Tibial nerve (tissue), 4 donors: ENCODE measurements at regions not wholly inside any gene's neighbourhood (a gene's known extent, or its start where the extent isn't known, plus 50 kb on each side); places are given as distances from the start of the nearest gene placed in this dataset.
"Not testable (repeated sequence)": the region's sequence is repeated elsewhere in the genome, so short reads cannot be mapped to it uniquely, and the experiment has no call there.

ENCODE experiments used
- DNase-seq, 2 donors: peaks; one replicate each; pipeline ENCODE4 v3.0.0-alpha.2; 2019; ENCODE audit warnings: low spot score in 2 of 2
- H3K27ac ChIP-seq, 4 donors: fragments of 200-600 bp; sonication (generic) in 3 of 4; one replicate each; pipeline ENCODE4 v1.5.1; 2017 to 2019; ENCODE audit warnings: mild to moderate bottlenecking in 1 of 4
- H3K27me3 ChIP-seq, 2 donors: fragments of 200-600 bp; sonication (generic) in 1 of 2; one replicate each; pipeline versions ENCODE4 v1.5.1 to v1.6.0; 2017 to 2019
- H3K36me3 ChIP-seq, 3 donors: fragments of 200-600 bp; sonication (generic); one replicate each; pipeline ENCODE4 v1.5.1; 2018 to 2019
- H3K4me1 ChIP-seq, 4 donors: fragments of 200-600 bp; sonication (generic) in 3 of 4; one replicate each; pipeline ENCODE4 v1.5.1; 2017 to 2019
- H3K4me3 ChIP-seq, 4 donors: fragments of 200-600 bp; sonication (generic) in 3 of 4; one replicate each; pipeline ENCODE4 v1.5.1; 2017 to 2019; ENCODE audit warnings: mild to moderate bottlenecking in 1 of 4, moderate library complexity in 1 of 4
- H3K9me3 ChIP-seq, 4 donors: fragments of 200-600 bp; sonication (generic) in 3 of 4; one replicate each; pipeline ENCODE4 v1.5.1; 2017 to 2019
- CTCF ChIP-seq, 5 experiments: fragments of 200-600 bp in 3 of 5; fragments of 450-650 bp in 2 of 5; sonication (generic) in 3 of 5; IDR thresholded peaks; one replicate each; pipeline ENCODE4 v1.5.1; 2016 to 2019; ENCODE audit warnings: antibody characterized with exemption in 5 of 5, mild to moderate bottlenecking in 3 of 5, moderate library complexity in 2 of 5
- EP300 ChIP-seq, 2 donors: sonication (generic); formaldehyde crosslinking; IDR thresholded peaks; one replicate each; pipeline ENCODE4 v1.6.1; 2017; ENCODE audit warnings: antibody characterized with exemption in 2 of 2, mild to moderate bottlenecking in 1 of 2
- POLR2A ChIP-seq, 2 donors: fragments of 450-650 bp; IDR thresholded peaks; one replicate each; pipeline ENCODE4 v1.6.1; 2017; ENCODE audit warnings: antibody characterized with exemption in 2 of 2, mild to moderate bottlenecking in 2 of 2, moderate library complexity in 2 of 2
- WGBS, 2 donors: methylation state at CpG; one replicate each; pipeline ENCODE4 v1.1.5; 2018; 5-methylcytosine and 5-hydroxymethylcytosine counted together

GRCh38 chr5:165407352-165407751, 1901.9 kb downstream of the MAT2B start:
- H3K9me3 ChIP-seq = peaks cover 0 to 19% (median 0%) of the 10 kb centered on the region in 4 donors
- 88 to 90% methylated on average over 3 of the region's 3 CpGs for WGBS, 2 donors
- H3K4me1 ChIP-seq = no peaks in the 10 kb centered on the region
- no peak for DNase-seq
- no peak for TF ChIP-seq CTCF (IDR thresholded peaks at IDR 0.05)
- TF ChIP-seq POLR2A (IDR thresholded peaks at IDR 0.05) = no peak
- no peak for TF ChIP-seq EP300 (IDR thresholded peaks at IDR 0.05)
- H3K27me3 ChIP-seq = no peaks in the 10 kb centered on the region
- no peak overlapping the region for H3K27ac ChIP-seq
- no peaks in the 10 kb centered on the region for H3K36me3 ChIP-seq
- H3K4me3 ChIP-seq = no peak overlapping the region

GRCh38 chr5:165410476-165410875, 1905.1 kb downstream of the MAT2B start:
- Histone ChIP-seq H3K27me3 (no peaks in the 10 kb centered on the region), H3K4me1 (no peaks in the 10 kb centered on the region), H3K9me3 (peaks cover 0 to 19% (median 0%) of the 10 kb centered on the region in 4 donors), H3K36me3 (no peaks in the 10 kb centered on the region), H3K4me3 (no peak overlapping the region), H3K27ac (no peak overlapping the region)
- 83 to 95% methylated on average over 1 of the region's 1 CpG for WGBS, 2 donors
- TF ChIP-seq EP300 (IDR thresholded peaks at IDR 0.05) (no peak), CTCF (IDR thresholded peaks at IDR 0.05) (no peak), POLR2A (IDR thresholded peaks at IDR 0.05) (no peak)
- no peak for DNase-seq

- not testable (repeated sequence) for H3K27me3 ChIP-seq, H3K4me3 ChIP-seq, H3K36me3 ChIP-seq, H3K27ac ChIP-seq, H3K4me1 ChIP-seq, DNase-seq
- 83 to 96% methylated on average over 1 of the region's 1 CpG for WGBS, 2 donors
- H3K9me3 ChIP-seq = peaks cover 0 to 19% (median 0%) of the 10 kb centered on the region in 4 donors
Measured at GRCh38 chr5:165411532-165411931, 1906.1 kb downstream of the MAT2B start.

GRCh38 chr5:165420493-165420892, 1915.1 kb downstream of the MAT2B start:
- Histone ChIP-seq H3K4me3 (no peak overlapping the region), H3K4me1 (no peaks in the 10 kb centered on the region), H3K27me3 (no peaks in the 10 kb centered on the region), H3K27ac (no peak overlapping the region), H3K36me3 (no peaks in the 10 kb centered on the region), H3K9me3 (peaks cover 0 to 7% (median 0%) of the 10 kb centered on the region in 4 donors)
- no peak for TF ChIP-seq EP300 (IDR thresholded peaks at IDR 0.05)
- no peak for TF ChIP-seq CTCF (IDR thresholded peaks at IDR 0.05)
- TF ChIP-seq POLR2A (IDR thresholded peaks at IDR 0.05) = no peak
- DNase-seq = no peak
- 79 to 80% methylated on average over 4 of the region's 4 CpGs for WGBS, 2 donors

- H3K36me3 ChIP-seq = no peaks in the 10 kb centered on the region
- H3K4me1 ChIP-seq = no peaks in the 10 kb centered on the region
- no peaks in the 10 kb centered on the region for H3K9me3 ChIP-seq
- H3K27ac ChIP-seq = no peak overlapping the region
- WGBS, 2 donors = 90 to 94% methylated on average over 10 of the region's 10 CpGs
- TF ChIP-seq EP300 (IDR thresholded peaks at IDR 0.05) (no peak), POLR2A (IDR thresholded peaks at IDR 0.05) (no peak), CTCF (IDR thresholded peaks at IDR 0.05) (no peak)
- DNase-seq = no peak
- H3K27me3 ChIP-seq = no peaks in the 10 kb centered on the region
- H3K4me3 ChIP-seq = no peak overlapping the region
Measured at GRCh38 chr5:165423697-165424299, 1918.4 kb downstream of the MAT2B start.

GRCh38 chr5:165425594-165425993, 1920.2 kb downstream of the MAT2B start:
- Histone ChIP-seq H3K36me3 (no peaks in the 10 kb centered on the region), H3K9me3 (no peaks in the 10 kb centered on the region), H3K4me3 (no peak overlapping the region), H3K27me3 (no peaks in the 10 kb centered on the region), H3K27ac (no peak overlapping the region), H3K4me1 (no peaks in the 10 kb centered on the region)
- TF ChIP-seq EP300 (IDR thresholded peaks at IDR 0.05) (no peak), POLR2A (IDR thresholded peaks at IDR 0.05) (no peak), CTCF (IDR thresholded peaks at IDR 0.05) (no peak)
- 72 to 80% methylated on average over 4 of the region's 4 CpGs for WGBS, 2 donors
- DNase-seq = no peak
